SK-N-SH treated with all-trans-retinoic acid at 6 μM for 48 hours (cell line): ENCODE measurements at regions not wholly inside any gene's neighbourhood (a gene's known extent, or its start where the extent isn't known, plus 50 kb on each side); places are given as distances from the start of the nearest gene placed in this dataset.

Experiments used
- BACH2 ChIP-seq: fragments of 250-450 bp; sonication (Bioruptor Pico); IDR thresholded peaks from 2 replicates; pipeline ENCODE4 v1.9.0; 2021; ENCODE audit warnings: mild to moderate bottlenecking, borderline replicate concordance
- CSDC2 ChIP-seq: fragments of 250-450 bp; sonication (Bioruptor Pico); IDR thresholded peaks from 2 replicates; pipeline ENCODE4 v1.5.0; 2020; ENCODE audit warnings: mild to moderate bottlenecking, moderate library complexity
- SNAI2 ChIP-seq: fragments of 250-450 bp; sonication (Bioruptor Pico); IDR thresholded peaks from 2 replicates; pipeline ENCODE4 v1.5.0; 2020; ENCODE audit warnings: mild to moderate bottlenecking, moderate library complexity
- ZFP30 ChIP-seq: fragments of 450-650 bp; formaldehyde crosslinking; IDR thresholded peaks from 2 replicates; pipeline ENCODE4 v1.5.0; 2022; ENCODE audit warnings: mild to moderate bottlenecking, moderate library complexity
- ZNF565 ChIP-seq: fragments of 450-650 bp; formaldehyde crosslinking; conservative IDR thresholded peaks from 2 replicates; pipeline ENCODE4 v1.5.0; 2020; ENCODE audit warnings: low read depth, mild to moderate bottlenecking, moderate library complexity
- TF ChIP-seq, protein P1 (sequence below): fragments of 250-450 bp; sonication (Bioruptor Pico); IDR thresholded peaks from 2 replicates; pipeline ENCODE4 v1.8.0; 2021; ENCODE audit warnings: low read depth, mild to moderate bottlenecking, moderate library complexity, borderline replicate concordance
- TF ChIP-seq, protein P2 (sequence below): fragments of 250-450 bp; sonication (Bioruptor Pico); IDR thresholded peaks from 2 replicates; pipeline ENCODE4 v1.8.0; 2020; ENCODE audit warnings: mild to moderate bottlenecking, moderate library complexity, borderline replicate concordance

DNA sequence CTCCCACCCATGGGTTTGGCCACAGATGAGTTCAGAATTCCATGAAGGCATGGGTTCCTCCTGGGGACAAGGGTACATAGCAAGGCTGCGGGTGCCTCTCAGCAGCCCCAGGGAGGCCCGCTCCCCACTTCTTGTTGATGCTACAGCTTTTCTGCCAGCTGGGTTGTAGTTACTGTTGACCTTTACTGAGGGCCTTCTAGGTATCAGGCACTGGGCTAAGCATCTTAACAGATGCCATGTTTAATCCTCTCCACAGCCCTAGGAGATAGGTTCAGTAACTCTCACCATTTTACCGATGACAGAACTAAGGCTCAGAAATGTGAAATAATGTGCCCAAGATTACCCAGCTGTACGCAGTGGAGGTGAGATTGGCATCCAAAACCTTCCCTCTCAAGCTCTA lies 54.3 kb upstream of the DLX4 start:
- TF ChIP-seq ZNF565 (CRISPR knock-in tag) (no peak), SNAI2 (no peak), CSDC2 (CRISPR knock-in tag) (no peak), BACH2 (CRISPR knock-in tag) (no peak), ZFP30 (no peak)
- TF ChIP-seq, protein P1, sequence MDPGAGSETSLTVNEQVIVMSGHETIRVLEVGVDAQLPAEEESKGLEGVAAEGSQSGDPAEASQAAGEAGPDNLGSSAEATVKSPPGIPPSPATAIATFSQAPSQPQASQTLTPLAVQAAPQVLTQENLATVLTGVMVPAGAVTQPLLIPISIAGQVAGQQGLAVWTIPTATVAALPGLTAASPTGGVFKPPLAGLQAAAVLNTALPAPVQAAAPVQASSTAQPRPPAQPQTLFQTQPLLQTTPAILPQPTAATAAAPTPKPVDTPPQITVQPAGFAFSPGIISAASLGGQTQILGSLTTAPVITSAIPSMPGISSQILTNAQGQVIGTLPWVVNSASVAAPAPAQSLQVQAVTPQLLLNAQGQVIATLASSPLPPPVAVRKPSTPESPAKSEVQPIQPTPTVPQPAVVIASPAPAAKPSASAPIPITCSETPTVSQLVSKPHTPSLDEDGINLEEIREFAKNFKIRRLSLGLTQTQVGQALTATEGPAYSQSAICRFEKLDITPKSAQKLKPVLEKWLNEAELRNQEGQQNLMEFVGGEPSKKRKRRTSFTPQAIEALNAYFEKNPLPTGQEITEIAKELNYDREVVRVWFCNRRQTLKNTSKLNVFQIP (CRISPR knock-in tag): no peak
- TF ChIP-seq, protein P2, sequence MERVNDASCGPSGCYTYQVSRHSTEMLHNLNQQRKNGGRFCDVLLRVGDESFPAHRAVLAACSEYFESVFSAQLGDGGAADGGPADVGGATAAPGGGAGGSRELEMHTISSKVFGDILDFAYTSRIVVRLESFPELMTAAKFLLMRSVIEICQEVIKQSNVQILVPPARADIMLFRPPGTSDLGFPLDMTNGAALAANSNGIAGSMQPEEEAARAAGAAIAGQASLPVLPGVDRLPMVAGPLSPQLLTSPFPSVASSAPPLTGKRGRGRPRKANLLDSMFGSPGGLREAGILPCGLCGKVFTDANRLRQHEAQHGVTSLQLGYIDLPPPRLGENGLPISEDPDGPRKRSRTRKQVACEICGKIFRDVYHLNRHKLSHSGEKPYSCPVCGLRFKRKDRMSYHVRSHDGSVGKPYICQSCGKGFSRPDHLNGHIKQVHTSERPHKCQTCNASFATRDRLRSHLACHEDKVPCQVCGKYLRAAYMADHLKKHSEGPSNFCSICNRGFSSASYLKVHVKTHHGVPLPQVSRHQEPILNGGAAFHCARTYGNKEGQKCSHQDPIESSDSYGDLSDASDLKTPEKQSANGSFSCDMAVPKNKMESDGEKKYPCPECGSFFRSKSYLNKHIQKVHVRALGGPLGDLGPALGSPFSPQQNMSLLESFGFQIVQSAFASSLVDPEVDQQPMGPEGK (CRISPR knock-in tag): no peak
